Ovary (tissue), 3 donors: ENCODE measurements at regions not wholly inside any gene's neighbourhood (a gene's known extent, or its start where the extent isn't known, plus 50 kb on each side); places are given as distances from the start of the nearest gene placed in this dataset.

Experiments
- EP300 ChIP-seq: sonication (generic); formaldehyde crosslinking; IDR thresholded peaks from one replicate; pipeline ENCODE4 v1.6.1; 2017; ENCODE audit warnings: antibody characterized with exemption
- POLR2A ChIP-seq: fragments of 450-650 bp; IDR thresholded peaks from one replicate; pipeline ENCODE4 v1.6.1; 2017; ENCODE audit warnings: antibody characterized with exemption, mild to moderate bottlenecking, moderate library complexity
- TF ChIP-seq, protein P1 (sequence below), 3 donors: fragments of 450-650 bp in 2 of 3; fragments of 200-600 bp in 1 of 3; IDR thresholded peaks; one replicate each; pipeline versions ENCODE4 v1.5.1 to v1.8.0; 2016 to 2022; ENCODE audit warnings: antibody characterized with exemption in 3 of 3, mild to moderate bottlenecking in 1 of 3
- donor health status: DM: no; HTN: no; CAD: no.

DNA sequence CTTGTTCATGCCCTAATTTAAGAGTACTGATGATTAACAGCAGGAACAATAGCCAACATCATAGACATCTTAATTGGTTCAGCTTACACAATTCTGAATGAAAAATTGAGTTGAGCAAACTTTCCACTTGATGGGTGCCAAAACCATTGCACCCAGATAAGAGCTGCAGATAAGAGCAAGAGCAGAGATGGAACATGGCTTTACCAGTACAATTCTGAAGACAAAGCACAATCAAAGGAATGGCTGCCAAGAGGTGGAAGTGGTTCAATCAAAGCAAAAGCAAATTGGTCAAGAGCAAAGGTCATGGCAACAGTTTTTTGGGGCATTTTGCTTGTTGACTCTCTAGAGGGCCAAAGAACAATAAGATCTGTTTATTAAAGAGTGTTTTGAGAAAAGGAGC, 65.6 kb upstream of the ATP5MC3 start:
- TF ChIP-seq, protein P1, sequence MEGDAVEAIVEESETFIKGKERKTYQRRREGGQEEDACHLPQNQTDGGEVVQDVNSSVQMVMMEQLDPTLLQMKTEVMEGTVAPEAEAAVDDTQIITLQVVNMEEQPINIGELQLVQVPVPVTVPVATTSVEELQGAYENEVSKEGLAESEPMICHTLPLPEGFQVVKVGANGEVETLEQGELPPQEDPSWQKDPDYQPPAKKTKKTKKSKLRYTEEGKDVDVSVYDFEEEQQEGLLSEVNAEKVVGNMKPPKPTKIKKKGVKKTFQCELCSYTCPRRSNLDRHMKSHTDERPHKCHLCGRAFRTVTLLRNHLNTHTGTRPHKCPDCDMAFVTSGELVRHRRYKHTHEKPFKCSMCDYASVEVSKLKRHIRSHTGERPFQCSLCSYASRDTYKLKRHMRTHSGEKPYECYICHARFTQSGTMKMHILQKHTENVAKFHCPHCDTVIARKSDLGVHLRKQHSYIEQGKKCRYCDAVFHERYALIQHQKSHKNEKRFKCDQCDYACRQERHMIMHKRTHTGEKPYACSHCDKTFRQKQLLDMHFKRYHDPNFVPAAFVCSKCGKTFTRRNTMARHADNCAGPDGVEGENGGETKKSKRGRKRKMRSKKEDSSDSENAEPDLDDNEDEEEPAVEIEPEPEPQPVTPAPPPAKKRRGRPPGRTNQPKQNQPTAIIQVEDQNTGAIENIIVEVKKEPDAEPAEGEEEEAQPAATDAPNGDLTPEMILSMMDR (IDR thresholded peaks at IDR 0.05), result no peak
- TF ChIP-seq POLR2A (no peak), EP300 (no peak)
